Kidney (tissue), 13 donors: ENCODE measurements at regions not wholly inside any gene's neighbourhood (a gene's known extent, or its start where the extent isn't known, plus 50 kb on each side); places are given as distances from the start of the nearest gene placed in this dataset.
A peak's percentile ranks its signal among the peaks of the same experiment; 100 is the strongest.

Experiments used
- DNase-seq, 5 donors: peaks; one replicate each; pipeline ENCODE4 v3.0.0-alpha.2; 2013 to 2020
- FAIRE-seq: peaks from 2 replicates; lab custom pipeline; 2012; peaks lifted over from hg19 to GRCh38; lab: Jason Lieb, UNC
- H3K27ac ChIP-seq, 2 donors: one replicate each; pipeline ENCODE4 v1.7.0; 2013; ENCODE audit warnings: low read depth in 2 of 2, low read length in 2 of 2, inconsistent platforms in 1 of 2
- H3K27me3 ChIP-seq: one replicate; pipeline ENCODE4 v1.7.1; 2013; ENCODE audit warnings: low read length, inconsistent platforms; ENCODE audit not compliant: control insufficient read depth, insufficient read depth
- H3K36me3 ChIP-seq, 3 donors: one replicate each; pipeline versions ENCODE4 v1.7.0 to v1.7.1; 2013; ENCODE audit warnings: low read length in 3 of 3, control low read depth in 1 of 3, inconsistent platforms in 1 of 3; ENCODE audit not compliant: insufficient read depth in 3 of 3, control insufficient read depth in 2 of 3
- H3K4me1 ChIP-seq, 3 donors: one replicate each; pipeline versions ENCODE4 v1.7.0 to v1.7.1; 2013; ENCODE audit warnings: low read length in 3 of 3, inconsistent platforms in 1 of 3, low read depth in 1 of 3; ENCODE audit not compliant: control insufficient read depth in 2 of 3, insufficient read depth in 2 of 3
- H3K4me3 ChIP-seq, 3 donors: one replicate each; pipeline versions ENCODE4 v1.7.0 to v1.8.1; 2013; ENCODE audit warnings: low read length in 3 of 3, control low read depth in 1 of 3, inconsistent platforms in 1 of 3
- H3K9ac ChIP-seq, 3 donors: one replicate each; pipeline versions ENCODE4 v1.7.0 to v1.7.1; 2013; ENCODE audit warnings: low read length in 3 of 3, control low read depth in 1 of 3, inconsistent platforms in 1 of 3
- H3K9me3 ChIP-seq, 3 donors: one replicate each; pipeline versions ENCODE4 v1.7.0 to v1.7.1; 2013; ENCODE audit warnings: low read length in 3 of 3, control low read depth in 1 of 3, inconsistent platforms in 1 of 3; ENCODE audit not compliant: control insufficient read depth in 2 of 3, insufficient read depth in 1 of 3
- CTCF ChIP-seq: IDR thresholded peaks from 3 replicates; pipeline ENCODE4 v1.5.1; 2012; ENCODE audit warnings: mild to moderate bottlenecking, moderate library complexity, borderline replicate concordance; ENCODE audit not compliant: insufficient read depth; ENCODE audit errors: extremely low read depth
- intact Hi-C: fragments of 100-400 bp; cut with DNase I; formaldehyde crosslinking; loops from one replicate; pipeline ENCODE4 v1.11.1; 2022
- donor health status: control.
- donor health status: control.
- donor health status: control.
- donor health status: control.
- donor health status: control.
- donor health status: DM: yes; HTN: yes; CAD: no.
- donor health status: Normal renal cell carcinoma (clear cell type).

- Histone ChIP-seq H3K4me1 (no peaks in the 10 kb centered on the region), H3K36me3 (no peaks in the 10 kb centered on the region), H3K4me3 (no peak overlapping the region), H3K9me3 (no peaks in the 10 kb centered on the region), H3K9ac (no peak overlapping the region), H3K27ac (no peak overlapping the region), H3K27me3 (no peaks in the 10 kb centered on the region)
- FAIRE-seq (no peak), DNase-seq (no peak)
- no peak for TF ChIP-seq CTCF
- intact Hi-C loops = no loop called here
Measured at GRCh38 chr3:197447057-197447456, 108.7 kb downstream of the BDH1 start.

- H3K4me1 ChIP-seq = no peaks in the 10 kb centered on the region
- no peaks in the 10 kb centered on the region for H3K9me3 ChIP-seq
- intact Hi-C loops = no loop called here
- no peak overlapping the region for H3K27ac ChIP-seq
- H3K4me3 ChIP-seq = no peak overlapping the region
- FAIRE-seq (no peak), DNase-seq (no peak)
- no peaks in the 10 kb centered on the region for H3K27me3 ChIP-seq
- H3K9ac ChIP-seq = no peak overlapping the region
- TF ChIP-seq CTCF = no peak
- H3K36me3 ChIP-seq = no peaks in the 10 kb centered on the region
Measured at GRCh38 chr3:197446700-197447056, 109.1 kb downstream of the BDH1 start.

GRCh38 chr3:197445896-197446699 is 109.7 kb downstream of the BDH1 start:
- H3K4me1 ChIP-seq = no peaks in the 10 kb centered on the region
- no peaks in the 10 kb centered on the region for H3K9me3 ChIP-seq
- DNase-seq (peak in 2 of 5 donors; percentile 45 to 55), FAIRE-seq (no peak)
- TF ChIP-seq CTCF = no peak
- intact Hi-C loops = no loop called here
- no peaks in the 10 kb centered on the region for H3K36me3 ChIP-seq
- H3K27ac ChIP-seq = no peak overlapping the region
- H3K27me3 ChIP-seq = no peaks in the 10 kb centered on the region
- no peak overlapping the region for H3K9ac ChIP-seq
- no peak overlapping the region for H3K4me3 ChIP-seq
